Retinal pigment epithelial cell (primary cell): ENCODE measurements at regions not wholly inside any gene's neighbourhood (a gene's known extent, or its start where the extent isn't known, plus 50 kb on each side); places are given as distances from the start of the nearest gene placed in this dataset.

ENCODE experiments used
- DNase-seq: peaks from one replicate; pipeline ENCODE4 v3.0.0-alpha.2; 2010; ENCODE audit warnings: low read depth
- H3K4me3 ChIP-seq: 2 replicates; pipeline ENCODE4 v1.5.1; 2011; ENCODE audit warnings: mild to moderate bottlenecking, low read length, control low read depth, moderate library complexity
- CTCF ChIP-seq: conservative IDR thresholded peaks from 2 replicates; pipeline ENCODE4 v1.5.1; 2011; ENCODE audit warnings: low read depth, low read length, control low read depth, inconsistent platforms

- H3K4me3 ChIP-seq: no peak overlapping the region
- no peak for TF ChIP-seq CTCF
- DNase-seq: no peak
Observed at GRCh38 chr12:23434154-23434553, 515.3 kb downstream of the SOX5 start.

- TF ChIP-seq CTCF: no peak
- no peak for DNase-seq
- H3K4me3 ChIP-seq: no peak overlapping the region
Observed at GRCh38 chr12:23446746-23447145, 502.7 kb downstream of the SOX5 start.

- no peak overlapping the region for H3K4me3 ChIP-seq
- TF ChIP-seq CTCF: no peak
- no peak for DNase-seq
Observed at GRCh38 chr12:23450810-23451209, 498.7 kb downstream of the SOX5 start.

GRCh38 chr12:23455283-23455682 is 494.2 kb downstream of the SOX5 start:
- H3K4me3 ChIP-seq: no peak overlapping the region
- DNase-seq: no peak
- no peak for TF ChIP-seq CTCF

GRCh38 chr12:23458640-23459039 is 490.8 kb downstream of the SOX5 start:
- DNase-seq: no peak
- H3K4me3 ChIP-seq: no peak overlapping the region
- no peak for TF ChIP-seq CTCF

- H3K4me3 ChIP-seq: no peak overlapping the region
- TF ChIP-seq CTCF: no peak
- no peak for DNase-seq
Observed at GRCh38 chr12:23462546-23462945, 486.9 kb downstream of the SOX5 start.

GRCh38 chr12:23463172-23463571 is 486.3 kb downstream of the SOX5 start:
- TF ChIP-seq CTCF: no peak
- DNase-seq: no peak
- no peak overlapping the region for H3K4me3 ChIP-seq
